Osteoblast (primary cell): ENCODE measurements at regions not wholly inside any gene's neighbourhood (a gene's known extent, or its start where the extent isn't known, plus 50 kb on each side); places are given as distances from the start of the nearest gene placed in this dataset.

ENCODE experiments used
- DNase-seq: peaks from one replicate; pipeline ENCODE4 v3.0.0; 2011; ENCODE audit warnings: low spot score, mixed read lengths; ENCODE audit not compliant: insufficient read length; ENCODE audit errors: missing footprints
- H2AFZ ChIP-seq: 2 replicates; pipeline ENCODE4 v1.6.0; 2011; ENCODE audit warnings: mild to moderate bottlenecking, low read length
- H3K27ac ChIP-seq: 2 replicates; pipeline ENCODE4 v1.5.1; 2011; ENCODE audit warnings: mild to moderate bottlenecking, low read depth, low read length, moderate library complexity
- H3K27me3 ChIP-seq: 2 replicates; pipeline ENCODE4 v1.6.0; 2012; ENCODE audit warnings: mild to moderate bottlenecking, control low read depth, inconsistent platforms, low read length, moderate library complexity; ENCODE audit not compliant: insufficient read depth
- H3K36me3 ChIP-seq: 2 replicates; pipeline ENCODE4 v1.5.1; 2011; ENCODE audit warnings: mild to moderate bottlenecking, low read length, control low read depth, moderate library complexity; ENCODE audit not compliant: insufficient read depth
- H3K4me1 ChIP-seq: 2 replicates; pipeline ENCODE4 v1.5.1; 2011; ENCODE audit warnings: mild to moderate bottlenecking, low read length, control low read depth, moderate library complexity; ENCODE audit not compliant: insufficient read depth
- H3K4me2 ChIP-seq: 2 replicates; pipeline ENCODE4 v1.6.0; 2011; ENCODE audit warnings: mild to moderate bottlenecking, low read length; ENCODE audit not compliant: insufficient read depth
- H3K4me3 ChIP-seq: fragments of 200-600 bp; sonication (generic); 3 replicates; pipeline ENCODE4 v1.5.1; 2012; ENCODE audit warnings: mild to moderate bottlenecking, low read length, inconsistent platforms; ENCODE audit not compliant: insufficient read depth
- H3K79me2 ChIP-seq: 2 replicates; pipeline ENCODE4 v1.6.0; 2012; ENCODE audit warnings: mild to moderate bottlenecking, low read length, control low read depth, inconsistent platforms; ENCODE audit not compliant: insufficient read depth
- H3K9me3 ChIP-seq: 2 replicates; pipeline ENCODE4 v1.5.1; 2011; ENCODE audit warnings: low read depth, low read length, control low read depth
- H4K20me1 ChIP-seq: 2 replicates; pipeline ENCODE4 v1.6.0; 2012; ENCODE audit warnings: mild to moderate bottlenecking, low read length, control low read depth; ENCODE audit not compliant: insufficient read depth
- CTCF ChIP-seq: IDR thresholded peaks from 2 replicates; pipeline ENCODE4 v1.5.1; 2011; ENCODE audit warnings: mild to moderate bottlenecking, low read depth, low read length, moderate library complexity; ENCODE audit errors: extremely low read depth

GRCh38 chr18:25866331-25866730 lies 224.1 kb downstream of the SS18 start:
- H3K4me2 ChIP-seq = no peak overlapping the region
- no peaks in the 10 kb centered on the region for H3K9me3 ChIP-seq
- H2AFZ ChIP-seq = no peak overlapping the region
- TF ChIP-seq CTCF = no peak
- H3K4me3 ChIP-seq = no peak overlapping the region
- no peaks in the 10 kb centered on the region for H3K27me3 ChIP-seq
- H4K20me1 ChIP-seq = no peaks in the 10 kb centered on the region
- H3K79me2 ChIP-seq = no peaks in the 10 kb centered on the region
- H3K4me1 ChIP-seq = no peaks in the 10 kb centered on the region
- H3K27ac ChIP-seq = no peak overlapping the region
- no peaks in the 10 kb centered on the region for H3K36me3 ChIP-seq
- DNase-seq = no peak

- Histone ChIP-seq H3K79me2 (no peaks in the 10 kb centered on the region), H3K27me3 (no peaks in the 10 kb centered on the region), H3K9me3 (no peaks in the 10 kb centered on the region), H2AFZ (no peak overlapping the region), H3K4me3 (no peak overlapping the region), H4K20me1 (no peaks in the 10 kb centered on the region), H3K27ac (no peak overlapping the region), H3K36me3 (no peaks in the 10 kb centered on the region), H3K4me1 (no peaks in the 10 kb centered on the region), H3K4me2 (no peak overlapping the region)
- DNase-seq = no peak
- TF ChIP-seq CTCF = no peak
Observed at GRCh38 chr18:25862881-25863600, 227.4 kb downstream of the SS18 start.

GRCh38 chr18:25853691-25854433 lies 236.6 kb downstream of the SS18 start:
- no peaks in the 10 kb centered on the region for H3K27me3 ChIP-seq
- H2AFZ ChIP-seq = no peak overlapping the region
- no peak for DNase-seq
- H4K20me1 ChIP-seq = no peaks in the 10 kb centered on the region
- H3K27ac ChIP-seq = no peak overlapping the region
- no peaks in the 10 kb centered on the region for H3K79me2 ChIP-seq
- H3K36me3 ChIP-seq = no peaks in the 10 kb centered on the region
- no peaks in the 10 kb centered on the region for H3K4me1 ChIP-seq
- H3K4me2 ChIP-seq = no peak overlapping the region
- no peak overlapping the region for H3K4me3 ChIP-seq
- no peak for TF ChIP-seq CTCF
- H3K9me3 ChIP-seq = no peaks in the 10 kb centered on the region

- no peak overlapping the region for H3K4me3 ChIP-seq
- H4K20me1 ChIP-seq = no peaks in the 10 kb centered on the region
- H3K4me1 ChIP-seq = no peaks in the 10 kb centered on the region
- no peak overlapping the region for H3K27ac ChIP-seq
- no peaks in the 10 kb centered on the region for H3K27me3 ChIP-seq
- H3K4me2 ChIP-seq = no peak overlapping the region
- no peaks in the 10 kb centered on the region for H3K79me2 ChIP-seq
- no peak overlapping the region for H2AFZ ChIP-seq
- no peaks in the 10 kb centered on the region for H3K9me3 ChIP-seq
- DNase-seq = no peak
- no peak for TF ChIP-seq CTCF
- no peaks in the 10 kb centered on the region for H3K36me3 ChIP-seq
Observed at GRCh38 chr18:25843791-25844190, 246.6 kb downstream of the SS18 start.
